Activated CD4-positive, alpha-beta T cell treated with anti-CD3 and anti-CD28 coated beads, Interleukin-2, amount 50 U/mL, for 16 hours (primary cell): ENCODE measurements at regions not wholly inside any gene's neighbourhood (a gene's known extent, or its start where the extent isn't known, plus 50 kb on each side); places are given as distances from the start of the nearest gene placed in this dataset.

Experiments
- DNase-seq: peaks from one replicate; pipeline ENCODE4 v3.0.0-alpha.2; 2020

DNA sequence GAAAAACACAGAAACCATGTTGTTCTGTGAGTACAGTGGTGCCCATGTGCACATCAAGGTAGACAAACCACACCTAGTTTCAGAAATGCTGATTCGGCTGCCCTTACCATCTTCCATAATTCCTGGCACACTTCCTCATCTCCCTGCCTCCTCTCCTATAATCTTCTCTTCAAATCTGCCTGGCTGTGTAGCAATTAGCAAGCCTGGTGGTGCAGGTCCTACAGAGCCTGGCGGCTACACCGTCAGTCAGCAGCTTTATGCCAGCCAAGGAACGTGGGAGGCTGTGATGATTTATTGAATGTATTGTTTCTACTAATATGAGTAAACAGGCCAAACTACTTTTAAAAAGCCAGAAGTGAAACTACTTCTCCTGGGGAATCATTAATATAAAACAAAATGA is 106.8 kb downstream of the SEMA6D start:
- DNase-seq: no peak

GRCh38 chr15:47829667-47830066 is 112.4 kb downstream of the SEMA6D start:
- no peak for DNase-seq

- no peak for DNase-seq
Observed at GRCh38 chr15:47834093-47834492, 116.8 kb downstream of the SEMA6D start.

- DNase-seq: no peak
Observed at GRCh38 chr15:47839233-47839825, 122.0 kb downstream of the SEMA6D start.

- no peak for DNase-seq
Observed at GRCh38 chr15:47843124-47843663, 125.9 kb downstream of the SEMA6D start.

- no peak for DNase-seq
Observed at GRCh38 chr15:47844437-47844836, 127.1 kb downstream of the SEMA6D start.

DNA sequence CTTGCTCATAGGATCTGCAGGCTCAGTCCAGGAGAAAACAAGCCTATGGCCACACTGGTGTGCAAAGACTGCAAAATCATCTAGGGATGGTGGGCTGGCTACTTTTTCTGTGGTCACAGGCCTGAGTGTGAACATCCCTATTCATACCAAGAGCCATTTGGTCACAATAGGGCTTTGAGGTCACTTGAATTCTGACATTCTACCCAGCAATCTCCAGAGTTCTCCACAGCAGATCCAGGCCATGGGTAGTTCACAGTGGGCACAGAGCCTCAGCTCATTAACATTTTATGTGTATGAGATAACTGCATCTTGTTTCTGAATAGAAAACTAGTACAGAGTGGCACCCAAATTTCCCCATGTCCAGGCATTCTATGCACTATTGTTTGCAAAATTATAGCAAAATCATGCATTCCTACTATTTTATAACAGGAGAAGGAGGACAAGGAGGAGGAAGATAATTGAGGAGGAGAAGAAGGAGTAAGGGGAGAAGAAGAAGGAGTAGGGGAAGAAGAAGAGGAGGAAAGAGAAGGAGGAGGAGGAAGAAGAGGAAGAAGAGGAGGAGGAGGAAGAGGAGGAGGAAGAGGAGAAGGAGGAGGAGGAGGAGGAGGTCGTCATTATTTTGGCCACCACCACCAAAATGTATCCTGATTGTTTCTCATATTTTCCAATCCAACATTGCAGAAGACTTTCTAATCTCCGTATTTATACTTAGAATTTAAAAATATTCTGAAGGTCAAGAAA is 129.0 kb downstream of the SEMA6D start:
- no peak for DNase-seq

DNA sequence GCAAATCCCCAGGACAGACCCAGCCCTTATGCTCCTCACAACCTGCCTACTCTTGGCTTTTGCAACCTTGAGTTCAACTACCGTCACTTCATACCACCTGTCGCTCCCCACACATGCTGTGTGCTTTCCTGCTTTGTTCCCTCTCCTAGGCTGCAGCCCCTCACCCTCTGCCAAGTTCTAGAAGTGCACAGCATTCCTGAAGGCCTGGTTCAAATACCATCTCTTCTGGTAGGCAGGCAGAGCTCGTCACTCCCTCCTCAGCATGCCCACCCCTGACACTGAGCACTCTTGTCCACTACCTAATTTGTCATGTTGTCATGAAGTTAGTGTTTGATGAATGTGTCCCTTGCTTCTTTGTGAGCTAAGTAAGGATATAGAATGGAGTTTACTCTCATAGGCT is 129.6 kb downstream of the SEMA6D start:
- no peak for DNase-seq

DNA sequence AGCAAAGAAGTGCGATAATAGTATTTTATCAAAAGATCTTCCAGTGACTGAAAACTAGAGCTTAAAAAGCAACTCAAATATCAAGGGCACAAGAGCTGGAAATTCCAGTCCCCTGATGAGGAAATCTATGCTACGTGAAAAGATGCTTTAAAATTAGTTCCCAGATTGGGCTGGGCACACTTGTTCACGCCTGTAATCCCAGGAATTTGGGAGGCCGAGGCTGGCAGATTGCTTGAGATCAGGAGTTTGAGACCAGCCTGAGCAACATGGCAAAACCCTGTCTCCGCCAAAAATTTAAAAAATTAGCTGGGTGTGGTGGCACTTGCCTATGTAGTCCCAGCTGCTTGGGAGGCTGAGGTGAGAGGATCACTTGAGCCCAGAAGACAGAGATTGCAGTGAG is 138.8 kb downstream of the SEMA6D start:
- no peak for DNase-seq

GRCh38 chr15:47857014-47857775 is 139.9 kb downstream of the SEMA6D start:
- no peak for DNase-seq

- no peak for DNase-seq
Observed at GRCh38 chr15:47857776-47858167, 140.5 kb downstream of the SEMA6D start.

DNA sequence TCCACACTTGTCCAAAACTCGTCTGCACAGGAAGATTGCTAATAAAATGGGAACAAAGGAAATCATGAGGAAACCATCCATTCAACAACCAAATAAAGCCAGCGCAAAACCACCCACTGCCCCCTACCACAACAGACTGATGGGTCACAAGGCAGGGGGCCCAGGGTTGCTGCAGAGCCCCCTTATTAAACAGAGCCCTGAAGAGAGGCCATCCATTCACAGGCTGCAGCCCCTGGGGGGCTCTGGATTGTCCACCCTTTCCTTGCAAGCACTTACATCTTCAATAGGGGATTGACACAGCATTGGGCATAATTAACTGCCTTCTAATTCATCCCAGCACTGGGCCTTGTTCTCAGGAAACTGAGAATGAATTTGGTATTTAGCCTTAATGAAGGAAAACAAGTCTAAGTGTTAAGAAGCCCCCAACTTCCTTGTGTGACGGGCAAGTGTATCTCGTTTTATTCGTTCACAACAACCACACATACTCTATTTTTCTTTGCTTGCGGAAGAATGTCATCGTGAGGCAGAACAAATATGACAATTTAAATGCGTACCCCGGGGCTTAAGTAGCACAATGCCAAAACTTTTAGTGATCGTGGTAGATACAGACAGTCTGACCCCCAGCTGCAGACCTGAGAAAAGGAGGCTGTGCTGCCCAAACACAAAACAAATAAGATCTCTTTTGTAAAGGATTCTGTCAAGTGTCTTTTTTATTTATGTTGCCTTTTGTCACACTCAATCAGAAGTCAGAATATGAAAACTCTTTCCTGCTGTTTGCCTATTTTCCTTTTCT is 144.0 kb downstream of the SEMA6D start:
- DNase-seq: no peak

DNA sequence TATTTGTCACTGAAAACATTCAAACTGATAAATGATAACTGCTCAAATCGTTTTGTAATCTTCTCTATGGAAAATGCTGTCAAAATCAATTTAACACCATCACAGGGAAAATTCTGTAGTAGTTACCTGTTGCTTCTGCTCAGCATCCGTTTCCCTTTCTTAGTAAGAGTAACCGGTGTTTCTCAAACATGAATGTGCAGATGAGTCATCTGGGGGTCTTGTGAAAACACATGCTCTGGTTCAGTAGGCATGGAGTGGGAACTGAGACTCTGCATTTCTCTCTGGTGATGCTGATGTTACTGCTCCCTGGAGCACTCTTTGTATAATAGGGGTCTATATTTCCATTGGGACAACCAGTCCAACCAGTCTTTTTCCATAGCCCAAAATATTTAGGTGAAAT is 145.1 kb downstream of the SEMA6D start:
- no peak for DNase-seq

- DNase-seq: no peak
Observed at GRCh38 chr15:47866446-47866845, 149.1 kb downstream of the SEMA6D start.

DNA sequence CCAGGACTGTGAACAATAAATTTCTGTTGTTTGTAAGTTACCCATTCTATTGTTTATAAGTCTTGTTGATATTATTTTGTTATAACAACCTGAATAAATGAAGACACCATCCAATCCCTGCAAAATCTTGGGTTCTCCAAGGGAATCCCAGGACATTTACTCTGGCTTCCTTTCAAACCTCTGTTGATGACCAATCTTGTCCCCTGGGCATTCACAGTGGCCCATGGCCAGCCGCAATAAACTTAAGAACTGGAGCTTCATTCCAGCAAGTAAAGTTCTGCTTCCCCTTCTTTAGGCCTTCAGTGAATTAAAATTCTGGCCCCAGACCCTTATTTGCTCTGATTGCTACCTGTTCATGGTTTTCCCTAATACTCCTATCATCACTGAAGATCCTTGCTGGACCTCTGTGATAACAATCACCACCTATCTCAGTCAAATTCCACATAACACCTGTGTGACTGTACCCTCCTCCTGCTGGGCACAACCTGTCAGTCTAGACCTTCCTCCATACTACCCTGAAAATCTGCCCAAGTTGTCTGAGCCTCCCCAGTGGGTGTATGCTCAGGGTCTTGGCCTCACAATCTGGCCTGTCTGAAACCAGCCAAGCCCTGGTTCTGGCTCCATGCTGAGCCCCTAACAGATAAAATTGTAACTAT is 153.1 kb downstream of the SEMA6D start:
- no peak for DNase-seq

DNA sequence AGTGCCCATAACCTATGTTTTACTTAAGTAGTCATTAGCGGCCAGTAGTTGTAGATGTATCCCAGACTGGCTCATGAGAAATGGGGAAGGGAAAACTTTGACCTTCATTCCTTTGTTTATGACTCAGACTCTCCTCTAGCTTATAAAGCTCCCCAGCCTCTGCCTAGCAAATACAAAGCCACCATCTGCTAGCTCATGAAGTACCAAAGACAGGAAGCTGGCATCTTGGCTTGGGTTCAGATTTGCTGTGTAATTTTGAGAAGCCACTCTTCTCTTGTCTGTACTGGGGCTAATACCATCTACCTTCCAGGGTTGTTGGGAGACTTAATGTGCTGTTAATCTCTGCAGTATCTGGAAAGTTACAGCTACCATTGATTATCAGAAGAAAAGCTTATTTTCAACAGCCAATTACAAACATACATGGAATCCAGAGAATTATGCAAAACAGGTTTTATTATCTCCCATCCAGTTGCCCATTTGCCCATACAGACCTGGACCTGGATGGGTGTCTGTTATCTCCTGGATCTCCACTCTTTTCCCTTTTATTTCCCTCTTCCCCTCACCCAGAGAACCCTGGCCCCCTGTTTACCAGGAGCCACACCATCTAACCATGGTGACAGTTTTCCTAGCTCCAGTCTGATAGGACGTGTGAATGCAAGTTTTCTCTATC is 153.8 kb downstream of the SEMA6D start:
- DNase-seq: no peak

- no peak for DNase-seq
Observed at GRCh38 chr15:47872208-47872607, 154.9 kb downstream of the SEMA6D start.

- DNase-seq: no peak
Observed at GRCh38 chr15:47872869-47873432, 155.6 kb downstream of the SEMA6D start.

GRCh38 chr15:47876986-47877385 is 159.7 kb downstream of the SEMA6D start:
- DNase-seq: no peak

GRCh38 chr15:47877836-47878235 is 160.5 kb downstream of the SEMA6D start:
- DNase-seq: no peak

DNA sequence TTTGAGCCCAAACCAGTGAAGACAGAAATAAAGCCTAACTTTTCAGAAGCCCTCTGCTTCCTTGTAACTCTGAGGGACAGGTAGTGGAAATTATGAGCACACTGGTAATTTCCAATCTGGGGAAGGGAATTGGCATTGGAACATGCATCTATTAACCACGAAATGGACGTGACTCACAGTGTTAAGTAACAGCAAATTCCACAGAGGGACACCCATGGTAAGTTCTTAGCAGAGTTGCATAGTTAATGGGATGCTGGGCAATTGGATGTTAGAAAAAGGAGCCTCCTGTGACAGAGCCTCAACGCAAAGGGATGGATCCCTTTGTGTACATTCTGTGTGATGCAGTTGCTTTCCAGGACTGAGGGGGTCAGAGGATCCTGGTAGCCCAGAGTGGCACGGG is 168.6 kb downstream of the SEMA6D start:
- DNase-seq: no peak
